Heart right ventricle (tissue), 16 donors: ENCODE measurements at regions not wholly inside any gene's neighbourhood (a gene's known extent, or its start where the extent isn't known, plus 50 kb on each side); places are given as distances from the start of the nearest gene placed in this dataset.

Experiments
- ATAC-seq, 8 donors: fragments of 200-7000 bp; cut with Tn5 transposase; one replicate each; pipeline ENCODE4 v1.9.1; 2020; ENCODE audit warnings: mild to moderate bottlenecking in 8 of 8, moderate library complexity in 8 of 8, moderate number of reproducible peaks in 1 of 8
- DNase-seq, 2 donors: peaks; one replicate each; pipeline ENCODE4 v3.0.0-alpha.2; 2020
- H3K27ac ChIP-seq, 10 donors: fragments of 200-600 bp; sonication (generic) in 2 of 10; one replicate each; pipeline versions ENCODE4 v1.5.0 to v1.8.0; 2020 to 2022; ENCODE audit warnings: mild to moderate bottlenecking in 3 of 10
- H3K27me3 ChIP-seq, 7 donors: fragments of 200-600 bp; one replicate each; pipeline ENCODE4 v1.8.0; 2021 to 2022; ENCODE audit warnings: mild to moderate bottlenecking in 2 of 7
- H3K36me3 ChIP-seq, 9 donors: fragments of 200-600 bp; sonication (generic) in 1 of 9; one replicate each; pipeline versions ENCODE4 v1.5.0 to v1.8.0; 2020 to 2022; ENCODE audit warnings: mild to moderate bottlenecking in 2 of 9
- H3K4me1 ChIP-seq, 9 donors: fragments of 200-600 bp; sonication (generic) in 1 of 9; one replicate each; pipeline versions ENCODE4 v1.5.0 to v1.8.0; 2020 to 2022; ENCODE audit warnings: mild to moderate bottlenecking in 4 of 9
- H3K4me3 ChIP-seq, 10 donors: fragments of 200-600 bp; sonication (generic) in 2 of 10; one replicate each; pipeline versions ENCODE4 v1.5.0 to v1.8.0; 2020 to 2022; ENCODE audit warnings: mild to moderate bottlenecking in 7 of 10, moderate library complexity in 2 of 10
- H3K9me3 ChIP-seq, 11 donors: fragments of 200-600 bp in 10 of 11; sonication (generic) in 2 of 11; one replicate each; pipeline versions ENCODE4 v1.5.0 to v1.8.0; 2013 to 2022; ENCODE audit warnings: mild to moderate bottlenecking in 2 of 11, control low read depth in 1 of 11, moderate library complexity in 1 of 11
- WGBS, 2 donors: extraction: QIAGEN DNeasy Blood & Tissue Kit; methylation state at CpG; one replicate each; pipeline ENCODE4 v1.1.7; 2013; ENCODE audit warnings: inconsistent platforms in 1 of 2; 5-methylcytosine and 5-hydroxymethylcytosine counted together
- intact Hi-C, 10 donors: fragments of 100-400 bp; cut with DNase I; formaldehyde crosslinking; loops; one replicate each; pipeline versions ENCODE4 v1.11.1 to v1.14.2; 2022
- TF ChIP-seq, protein P1 (sequence below), 9 donors: fragments of 200-600 bp; sonication (generic) in 2 of 9; IDR thresholded peaks; one replicate each; pipeline versions ENCODE4 v1.5.0 to v1.8.0; 2021 to 2022; ENCODE audit warnings: antibody characterized with exemption in 9 of 9, mild to moderate bottlenecking in 5 of 9, moderate library complexity in 1 of 9
- donor health status: Arrhythmogenic right ventricular cardiomyopathy.
- donor health status: ischemic (EF 13 %, LVEDD 7.1; RV severe dilation, severe dysfunction).
- donor health status: healthy with polysubstance abuse.
- donor health status: DM: no; HTN: yes; CAD: no.
- donor health status: DM: no; HTN: no; CAD: no.
- donor health status: ischemic (EF 25% LVEDD 6.9; RV normal size, moderate dysfunction).
- donor health status: ischemic (EF 25% LVEDD 5.7; RV mildly dilated, moderate dysfunction).
- donor health status: healthy.
- donor health status: DM: yes; HTN: yes; CAD: no.
- donor health status: Ischemic cardiomyopathy.
- donor health status: ischemic (EF 35%, LVEDD 5.7; RV mildly dilated, moderate dysfunction).
- donor health status: nonischemic (EF 11% LVEDD 7.7; RV severe dilation, severe dysfunction).
- donor health status: DM: yes; HTN: yes; CAD: no.
- donor health status: PGD.
- donor health status: ischemic (EF 29% LVEDD 5.4; RV normal size, mild dysfunction).
- donor health status: nonischemic (EF 23%, LVEDD 6.1; RV moderate dilation, normal function).

GRCh38 chr7:25062380-25062779 is 62.7 kb downstream of the CYCS start:
- no peaks in the 10 kb centered on the region for H3K9me3 ChIP-seq
- H3K36me3 ChIP-seq: no peaks in the 10 kb centered on the region
- no peak for ATAC-seq
- DNase-seq: no peak
- TF ChIP-seq, protein P1, sequence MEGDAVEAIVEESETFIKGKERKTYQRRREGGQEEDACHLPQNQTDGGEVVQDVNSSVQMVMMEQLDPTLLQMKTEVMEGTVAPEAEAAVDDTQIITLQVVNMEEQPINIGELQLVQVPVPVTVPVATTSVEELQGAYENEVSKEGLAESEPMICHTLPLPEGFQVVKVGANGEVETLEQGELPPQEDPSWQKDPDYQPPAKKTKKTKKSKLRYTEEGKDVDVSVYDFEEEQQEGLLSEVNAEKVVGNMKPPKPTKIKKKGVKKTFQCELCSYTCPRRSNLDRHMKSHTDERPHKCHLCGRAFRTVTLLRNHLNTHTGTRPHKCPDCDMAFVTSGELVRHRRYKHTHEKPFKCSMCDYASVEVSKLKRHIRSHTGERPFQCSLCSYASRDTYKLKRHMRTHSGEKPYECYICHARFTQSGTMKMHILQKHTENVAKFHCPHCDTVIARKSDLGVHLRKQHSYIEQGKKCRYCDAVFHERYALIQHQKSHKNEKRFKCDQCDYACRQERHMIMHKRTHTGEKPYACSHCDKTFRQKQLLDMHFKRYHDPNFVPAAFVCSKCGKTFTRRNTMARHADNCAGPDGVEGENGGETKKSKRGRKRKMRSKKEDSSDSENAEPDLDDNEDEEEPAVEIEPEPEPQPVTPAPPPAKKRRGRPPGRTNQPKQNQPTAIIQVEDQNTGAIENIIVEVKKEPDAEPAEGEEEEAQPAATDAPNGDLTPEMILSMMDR (IDR thresholded peaks at IDR 0.05): no peak
- H3K4me3 ChIP-seq: no peak overlapping the region
- no peak overlapping the region for H3K27ac ChIP-seq
- no peaks in the 10 kb centered on the region for H3K27me3 ChIP-seq
- no peaks in the 10 kb centered on the region for H3K4me1 ChIP-seq
- intact Hi-C loops: loop anchor here in 1 of 10 donors (10.0 kb wide), 1 partner anchor 168 kb away; no protein-coding TSS in a partner anchor
- WGBS, 2 donors: 80 to 89% methylated on average over 4 of the region's 4 CpGs

- intact Hi-C loops: loop anchor here in 1 of 10 donors (10.0 kb wide), 1 partner anchor 166 kb away; no protein-coding TSS in a partner anchor
- H3K9me3 ChIP-seq: peaks cover 0 to 3% (median 0%) of the 10 kb centered on the region in 11 donors
- H3K4me1 ChIP-seq: no peaks in the 10 kb centered on the region
- WGBS, 2 donors: 86 to 87% methylated on average over 17 of the region's 17 CpGs
- ATAC-seq (no peak), DNase-seq (no peak)
- no peaks in the 10 kb centered on the region for H3K27me3 ChIP-seq
- TF ChIP-seq, protein P1 (IDR thresholded peaks at IDR 0.05): no peak
- H3K4me3 ChIP-seq: no peak overlapping the region
- no peak overlapping the region for H3K27ac ChIP-seq
- no peaks in the 10 kb centered on the region for H3K36me3 ChIP-seq
Observed at GRCh38 chr7:25060487-25061055, 64.5 kb downstream of the CYCS start.

GRCh38 chr7:25059576-25059975 is 65.5 kb downstream of the CYCS start:
- H3K9me3 ChIP-seq: peaks cover 0 to 3% (median 0%) of the 10 kb centered on the region in 11 donors
- H3K4me1 ChIP-seq: no peaks in the 10 kb centered on the region
- H3K4me3 ChIP-seq: no peak overlapping the region
- DNase-seq: no peak
- intact Hi-C loops: no loop called here
- no peaks in the 10 kb centered on the region for H3K36me3 ChIP-seq
- TF ChIP-seq, protein P1 (IDR thresholded peaks at IDR 0.05): no peak
- no peaks in the 10 kb centered on the region for H3K27me3 ChIP-seq
- WGBS, 2 donors: 85 to 90% methylated on average over 7 of the region's 7 CpGs
- no peak for ATAC-seq
- no peak overlapping the region for H3K27ac ChIP-seq

DNA sequence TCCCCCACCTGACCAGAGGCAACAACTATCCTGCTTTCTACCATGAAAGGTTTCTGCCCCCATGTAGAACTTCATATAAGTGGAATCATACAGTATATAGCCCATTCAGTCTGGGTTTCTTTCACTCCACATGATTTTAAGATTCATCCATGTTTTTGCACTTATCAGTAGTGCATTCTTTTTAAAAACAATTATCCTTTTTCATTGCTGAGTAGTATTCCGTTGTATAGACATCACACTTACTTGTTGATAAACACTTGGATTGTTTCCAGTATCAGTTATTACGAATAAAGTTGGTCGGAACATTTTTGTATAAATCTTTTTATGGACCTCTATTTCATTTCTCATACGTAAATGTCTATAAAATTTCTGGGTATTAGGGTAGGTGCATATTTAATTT is 68.7 kb downstream of the CYCS start:
- H3K36me3 ChIP-seq: no peaks in the 10 kb centered on the region
- no peak overlapping the region for H3K27ac ChIP-seq
- TF ChIP-seq, protein P1 (IDR thresholded peaks at IDR 0.05): no peak
- 82 to 92% methylated on average over 4 of the region's 4 CpGs for WGBS, 2 donors
- DNase-seq: no peak
- H3K4me1 ChIP-seq: no peaks in the 10 kb centered on the region
- H3K4me3 ChIP-seq: no peak overlapping the region
- peaks cover 0 to 3% (median 0%) of the 10 kb centered on the region in 11 donors for H3K9me3 ChIP-seq
- no peaks in the 10 kb centered on the region for H3K27me3 ChIP-seq
- intact Hi-C loops: no loop called here
- ATAC-seq: no peak
